ENCODE measurements at regions not wholly inside any gene's neighbourhood (a gene's known extent, or its start where the extent isn't known, plus 50 kb on each side); places are given as distances from the start of the nearest gene placed in this dataset.
A peak's percentile ranks its signal among the peaks of the same experiment; 100 is the strongest.

- in situ Hi-C loops (cut with MboI) (no loop called here), intact Hi-C loops (cut with micrococcal nuclease) (no loop called here)
- Histone ChIP-seq H3K27me3 (ENCODE audit: control insufficient read depth in 2 of 2, insufficient read depth in 2 of 2, low read length in 2 of 2) (no peaks in the 10 kb centered on the region), H4K20me1 (replicated peaks; ENCODE audit: control insufficient read depth, insufficient read depth, low read length) (no peaks in the 10 kb centered on the region), H3K9me3 (replicated peaks; ENCODE audit: control insufficient read depth, insufficient read depth, low read depth, low read length) (no peaks in the 10 kb centered on the region), H3K9me1 (ENCODE audit: control insufficient read depth, insufficient read depth, low read length) (no peaks in the 10 kb centered on the region), H2AFZ (ENCODE audit: low read depth, low read length) (no peak overlapping the region), H3K9ac (ENCODE audit: insufficient read depth in 1 of 2, low read depth in 2 of 2, low read length in 2 of 2) (no peak overlapping the region), H3K4me2 (ENCODE audit: insufficient read depth, low read length) (no peak overlapping the region), H3K79me2 (ENCODE audit: control insufficient read depth, insufficient read depth, low read length) (no peaks in the 10 kb centered on the region), H3K4me3 (no peak overlapping the region), H3K27ac (ENCODE audit: extremely low read depth, low read depth, low read length) (no peak overlapping the region), H3K4me1 (replicated peaks in 1 of 2; ENCODE audit: control insufficient read depth in 2 of 2, insufficient read depth in 2 of 2, low read length in 2 of 2) (no peaks in the 10 kb centered on the region), H3K36me3 (ENCODE audit: control insufficient read depth, insufficient read depth, low read length) (no peaks in the 10 kb centered on the region)
- DNase-seq (ENCODE audit: extremely low read depth in 1 of 4, low spot score in 3 of 4): no peak
- CTCF ChIA-PET (ENCODE audit: low intra/inter-chr PET ratio): no interaction called here
- FAIRE-seq: no peak
- BruUV-seq (replicated peaks): no TSS peak
- TF ChIP-seq CEBPG (CRISPR knock-in tag; IDR thresholded peaks at IDR 0.05) (no peak), CEBPG (tag; conservative IDR thresholded peaks at IDR 0.05 in 1 of 2, IDR thresholded peaks at IDR 0.05 in 1 of 2) (peak in 1 of 2 experiments; percentile 64; a peak in 2 of 4 replicates), PATZ1 (CRISPR knock-in tag; IDR thresholded peaks at IDR 0.05; ENCODE audit: borderline replicate concordance) (no peak), CEBPB (tag; IDR thresholded peaks at IDR 0.05) (0 out of 2 replicates have a peak, but pooled peaks have one; percentile 22)
- POLR2A ChIA-PET: no interaction called here
- no CpG with 5 or more reads among the region's 2 CpGs for WGBS (ENCODE audit: insufficient coverage, low coverage, missing lambda C conversion rate)
- ATAC-seq: no peak
Observed at GRCh38 chr3:95721938-95722337, 1092.5 kb upstream of the EPHA6 start.

- ATAC-seq (no peak), DNase-seq (ENCODE audit: extremely low read depth in 1 of 4, low spot score in 3 of 4) (no peak), FAIRE-seq (no peak)
- H3K79me2 ChIP-seq (ENCODE audit: control insufficient read depth, insufficient read depth, low read length): no peaks in the 10 kb centered on the region
- no peaks in the 10 kb centered on the region for H3K36me3 ChIP-seq (ENCODE audit: control insufficient read depth, insufficient read depth, low read length)
- in situ Hi-C loops (cut with MboI) (no loop called here), intact Hi-C loops (cut with micrococcal nuclease) (no loop called here)
- H3K9ac ChIP-seq (ENCODE audit: insufficient read depth in 1 of 2, low read depth in 2 of 2, low read length in 2 of 2): no peak overlapping the region
- H3K9me3 ChIP-seq (replicated peaks; ENCODE audit: control insufficient read depth, insufficient read depth, low read depth, low read length): no peaks in the 10 kb centered on the region
- no peaks in the 10 kb centered on the region for H3K9me1 ChIP-seq (ENCODE audit: control insufficient read depth, insufficient read depth, low read length)
- H4K20me1 ChIP-seq (replicated peaks; ENCODE audit: control insufficient read depth, insufficient read depth, low read length): no peaks in the 10 kb centered on the region
- ChIA-PET POLR2A (no interaction called here), CTCF (ENCODE audit: low intra/inter-chr PET ratio) (no interaction called here)
- no peak overlapping the region for H3K4me2 ChIP-seq (ENCODE audit: insufficient read depth, low read length)
- H3K27ac ChIP-seq (ENCODE audit: extremely low read depth, low read depth, low read length): no peak overlapping the region
- BruUV-seq (replicated peaks): no TSS peak
- H3K4me1 ChIP-seq (replicated peaks in 1 of 2; ENCODE audit: control insufficient read depth in 2 of 2, insufficient read depth in 2 of 2, low read length in 2 of 2): no peaks in the 10 kb centered on the region
- no peak overlapping the region for H3K4me3 ChIP-seq
- H3K27me3 ChIP-seq (ENCODE audit: control insufficient read depth in 2 of 2, insufficient read depth in 2 of 2, low read length in 2 of 2): no peaks in the 10 kb centered on the region
- no peak overlapping the region for H2AFZ ChIP-seq (ENCODE audit: low read depth, low read length)
- 0% methylated on average over 1 of the region's 1 CpG for WGBS (ENCODE audit: insufficient coverage, low coverage, missing lambda C conversion rate)
- TF ChIP-seq TRIM25 (IDR thresholded peaks at IDR 0.05; ENCODE audit: borderline replicate concordance) (no peak), ARHGAP35 (IDR thresholded peaks at IDR 0.05; ENCODE audit: partially characterized antibody) (no peak), TEAD2 (tag; IDR thresholded peaks at IDR 0.05) (no peak)
Observed at GRCh38 chr3:95725770-95726169, 1088.6 kb upstream of the EPHA6 start.

All from K562 (cell line).